Left cardiac atrium (tissue), 4 donors: ENCODE measurements at regions not wholly inside any gene's neighbourhood (a gene's known extent, or its start where the extent isn't known, plus 50 kb on each side); places are given as distances from the start of the nearest gene placed in this dataset.
A peak's percentile ranks its signal among the peaks of the same experiment; 100 is the strongest.

Source experiments
- ATAC-seq, 2 donors: fragments of 200-7000 bp; cut with Tn5 transposase; one replicate each; pipeline ENCODE4 v1.9.1; 2020; ENCODE audit warnings: mild to moderate bottlenecking in 2 of 2, moderate library complexity in 2 of 2
- DNase-seq: peaks from one replicate; pipeline ENCODE4 v3.0.0-alpha.2; 2020
- intact Hi-C, 2 donors: fragments of 100-400 bp; cut with DNase I; formaldehyde crosslinking; loops; one replicate each; pipeline versions ENCODE4 v1.14.1 to v1.15.1; 2022 to 2023
- donor health status: DM: no; HTN: yes; CAD: no.
- donor health status: DM: no; HTN: yes; CAD: no; lungs with severe emphysema.
- donor health status: DM: yes; HTN: yes; CAD: no.
- donor health status: Dilated cardiomyopathy.

DNA sequence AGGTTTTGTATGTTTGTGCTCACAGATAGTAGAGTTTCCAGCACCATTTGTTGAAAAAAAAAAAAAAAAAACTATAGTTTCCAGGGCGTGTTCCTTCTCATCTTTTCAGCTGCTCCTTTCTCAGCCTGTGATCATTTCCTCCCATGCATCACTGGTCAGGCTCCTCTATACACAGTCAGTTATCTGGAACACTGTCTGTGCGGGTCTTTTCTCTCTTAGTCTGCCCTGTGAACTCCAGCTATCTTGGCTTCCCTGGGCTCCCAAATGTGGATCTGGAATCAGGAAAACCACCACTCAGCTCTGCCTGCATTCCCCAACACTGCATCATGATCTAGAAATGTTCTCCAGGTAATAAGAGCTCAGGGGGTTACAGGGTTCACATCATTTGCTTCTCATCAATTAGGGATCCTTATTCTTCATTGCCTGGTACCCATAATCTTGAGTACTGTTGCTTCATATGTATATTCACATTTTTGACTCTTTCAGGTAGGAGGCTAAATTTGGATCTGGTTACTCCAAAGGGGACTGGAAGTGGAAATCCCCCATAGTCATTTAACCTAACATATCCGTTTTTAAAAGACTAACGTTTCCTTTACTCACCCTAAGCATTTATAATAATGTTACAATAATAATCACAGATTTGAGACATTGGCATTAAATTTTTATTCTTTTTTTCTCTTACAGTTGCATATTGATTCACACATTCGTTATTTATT is 221.8 kb upstream of the KLF3 start:
- ATAC-seq: no peak

DNA sequence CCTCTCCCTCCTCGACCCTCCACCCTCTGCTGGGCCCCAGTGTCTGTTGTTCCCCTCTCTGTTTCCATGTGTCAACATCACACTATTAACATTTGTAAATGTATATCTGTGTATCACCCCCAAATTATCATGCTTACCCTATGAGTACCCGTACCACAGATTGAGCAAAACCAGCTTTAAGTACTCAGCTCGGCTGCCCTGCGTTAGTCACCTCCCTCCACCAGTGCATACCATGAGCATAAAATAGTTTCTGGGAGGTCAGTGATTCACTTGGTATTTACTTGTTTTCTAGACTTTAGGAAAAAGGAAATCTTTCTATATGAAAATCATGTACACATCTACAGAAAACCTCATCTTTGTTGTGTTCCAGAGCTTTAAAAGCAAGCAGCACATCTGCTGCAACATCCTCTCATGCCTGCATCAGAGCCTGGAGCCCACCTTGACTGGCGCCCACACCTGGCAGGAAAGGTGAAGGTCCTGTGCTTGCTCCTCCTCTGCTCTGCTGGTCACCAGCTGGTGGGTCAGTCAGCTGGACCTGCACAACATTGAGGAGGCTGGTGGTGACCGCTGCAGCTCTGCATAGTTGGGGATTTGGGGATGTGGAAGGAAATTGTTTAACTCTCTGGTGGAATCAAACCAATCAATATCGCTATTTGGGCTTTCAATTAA is 214.4 kb upstream of the KLF3 start:
- intact Hi-C loops: no loop called here
- ATAC-seq: no peak
- no peak for DNase-seq

More for the DNA sequence above, 221.8 kb upstream of the KLF3 start:
- DNase-seq: no peak
- intact Hi-C loops: no loop called here

DNA sequence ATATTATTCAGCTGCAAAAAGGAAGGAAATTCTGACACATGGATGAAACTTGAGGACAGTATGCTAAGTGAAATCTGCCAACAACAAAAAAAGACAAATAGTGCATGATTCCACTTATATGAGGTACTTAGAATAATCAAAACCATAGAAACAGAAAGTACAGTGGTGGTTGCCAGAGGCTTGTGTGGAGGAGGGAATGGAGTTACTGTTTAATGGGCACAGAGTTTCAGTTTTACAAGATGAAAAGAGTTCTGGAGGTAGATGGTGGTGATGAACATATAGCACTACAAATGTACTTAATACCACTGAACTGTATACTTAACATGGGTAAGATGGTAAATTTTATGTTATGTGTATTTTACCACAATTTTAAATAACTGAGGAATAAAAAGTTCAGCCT is 212.0 kb upstream of the KLF3 start:
- no peak for DNase-seq
- intact Hi-C loops: no loop called here
- no peak for ATAC-seq

GRCh38 chr4:38452542-38452941 is 211.5 kb upstream of the KLF3 start:
- intact Hi-C loops: no loop called here
- DNase-seq (no peak), ATAC-seq (no peak)

DNA sequence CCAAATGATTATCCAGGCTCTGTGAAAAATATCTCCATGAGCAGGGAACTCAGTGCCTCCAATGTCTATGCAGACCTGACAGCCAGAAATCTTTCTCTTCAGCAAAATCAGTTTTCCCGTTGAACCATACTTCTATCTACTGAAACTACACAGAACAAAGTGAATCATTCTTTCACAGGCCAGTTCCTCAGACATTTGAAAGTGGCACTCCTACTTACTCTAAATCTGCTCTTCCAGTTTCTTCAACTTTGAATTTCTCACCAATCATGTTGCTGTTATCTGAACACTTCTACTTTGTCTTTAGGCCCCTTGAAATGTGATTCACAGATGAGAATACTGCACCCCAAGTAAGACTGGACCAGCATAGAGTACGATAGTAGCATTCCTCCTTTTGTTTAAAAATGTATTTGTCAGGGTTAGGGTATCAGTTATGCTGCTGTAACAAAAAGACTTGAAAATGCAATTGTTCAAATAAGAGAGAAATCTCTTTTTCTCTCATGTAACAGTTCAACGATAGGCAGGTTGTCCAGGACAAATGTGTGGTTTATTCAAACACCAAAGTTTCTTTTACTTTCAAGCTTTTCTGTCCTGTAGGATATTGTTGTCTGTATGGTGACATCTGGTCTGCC is 210.6 kb upstream of the KLF3 start:
- no peak for DNase-seq
- ATAC-seq: no peak
- intact Hi-C loops: no loop called here

DNA sequence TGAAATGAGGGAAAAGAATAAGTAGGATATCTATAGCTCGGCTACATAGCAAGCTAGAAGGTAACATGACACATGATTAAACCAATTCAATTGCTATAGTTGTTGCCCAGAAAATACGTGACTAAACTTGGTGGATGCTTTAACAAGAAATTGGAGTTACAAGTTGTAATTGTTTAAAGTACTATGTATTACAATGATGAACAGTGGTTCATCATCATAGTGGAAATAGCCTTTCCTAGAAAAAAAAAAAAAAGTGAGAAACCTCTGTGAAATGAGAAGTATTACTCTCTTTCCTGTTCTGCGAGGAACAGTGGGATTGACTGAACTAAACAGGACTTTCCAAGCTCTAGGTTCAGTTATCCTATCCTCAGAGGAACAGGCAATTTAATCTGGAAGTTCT is 209.7 kb upstream of the KLF3 start:
- no peak for DNase-seq
- no peak for ATAC-seq
- intact Hi-C loops: no loop called here

GRCh38 chr4:38455092-38455862 is 208.7 kb upstream of the KLF3 start:
- DNase-seq (no peak), ATAC-seq (no peak)
- intact Hi-C loops: no loop called here

- ATAC-seq (no peak), DNase-seq (no peak)
- intact Hi-C loops: no loop called here
Measured at GRCh38 chr4:38456096-38456495, 207.9 kb upstream of the KLF3 start.

- intact Hi-C loops: no loop called here
- no peak for ATAC-seq
- DNase-seq: no peak
Measured at GRCh38 chr4:38461342-38461741, 202.7 kb upstream of the KLF3 start.

DNA sequence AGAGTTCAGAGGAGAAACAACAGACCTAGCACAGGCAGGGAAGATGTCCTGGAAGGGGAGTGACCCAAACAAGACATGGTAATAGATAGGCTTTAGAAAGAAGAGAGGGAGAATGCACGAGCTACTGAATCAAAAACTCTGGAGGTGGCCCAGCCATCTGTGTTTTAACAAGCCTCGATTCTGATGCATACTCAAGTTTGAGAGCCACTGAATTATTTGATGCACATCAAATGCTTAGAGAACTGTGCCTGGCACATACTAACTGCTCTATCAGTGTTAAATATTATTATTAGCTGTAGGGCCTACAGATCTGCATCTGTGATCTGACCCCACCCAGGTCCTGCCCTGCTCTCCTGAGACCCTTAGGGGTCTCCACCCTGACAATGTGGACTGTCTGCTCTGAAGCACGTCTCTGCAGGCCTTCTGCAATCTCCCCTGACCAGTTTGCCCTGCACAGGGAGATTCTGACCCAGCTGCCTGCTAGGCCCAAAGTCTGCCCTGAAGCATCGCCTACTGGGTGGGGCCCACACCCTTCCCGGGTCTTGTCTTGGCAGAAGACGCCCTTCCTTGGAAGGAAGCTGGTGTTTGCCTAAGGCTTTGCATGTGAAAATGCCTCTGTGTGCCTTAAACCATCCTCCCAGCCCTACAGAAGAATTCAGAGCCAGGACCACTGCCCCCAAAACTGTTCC is 201.5 kb upstream of the KLF3 start:
- DNase-seq (peak; percentile 31), ATAC-seq (peak in 1 of 2 donors; percentile 32)
- intact Hi-C loops: no loop called here

DNA sequence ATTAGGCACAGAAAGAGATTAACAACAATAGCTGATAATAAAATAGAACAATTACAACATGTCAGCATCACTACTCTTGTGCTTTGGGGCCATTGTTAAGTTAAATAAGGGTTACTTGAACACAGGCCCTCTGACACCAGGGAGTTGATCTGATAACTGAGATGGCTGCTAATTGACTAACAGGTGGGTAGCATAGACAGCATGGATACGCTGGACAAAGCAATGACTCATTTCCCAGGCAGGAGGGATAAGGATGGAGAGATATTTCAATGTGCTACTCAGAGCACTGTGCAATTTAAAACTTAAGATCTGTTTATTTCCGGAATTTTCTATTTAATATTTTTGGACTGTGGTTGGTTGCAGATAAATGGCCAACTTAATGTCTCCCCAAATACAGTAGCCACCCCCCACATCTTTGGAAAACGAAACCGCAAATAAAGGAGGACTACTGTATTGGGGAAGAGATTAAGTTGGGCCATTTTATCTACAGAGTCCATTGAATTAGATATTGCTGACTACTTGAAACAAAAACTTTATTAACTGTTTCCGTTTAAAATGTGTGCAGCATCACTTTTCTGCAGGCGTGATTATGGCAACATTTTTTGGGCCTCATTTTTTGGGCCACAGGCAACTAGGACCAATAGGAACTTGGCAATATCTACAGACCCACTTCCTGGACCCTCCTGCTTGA is 200.6 kb upstream of the KLF3 start:
- intact Hi-C loops: no loop called here
- no peak for DNase-seq
- ATAC-seq: no peak

GRCh38 chr4:38464328-38464727 is 199.7 kb upstream of the KLF3 start:
- intact Hi-C loops: no loop called here
- DNase-seq (no peak), ATAC-seq (no peak)

- DNase-seq: no peak
- intact Hi-C loops: no loop called here
- ATAC-seq: peak in 1 of 2 donors; percentile 69
Measured at GRCh38 chr4:38466401-38466800, 197.6 kb upstream of the KLF3 start.

DNA sequence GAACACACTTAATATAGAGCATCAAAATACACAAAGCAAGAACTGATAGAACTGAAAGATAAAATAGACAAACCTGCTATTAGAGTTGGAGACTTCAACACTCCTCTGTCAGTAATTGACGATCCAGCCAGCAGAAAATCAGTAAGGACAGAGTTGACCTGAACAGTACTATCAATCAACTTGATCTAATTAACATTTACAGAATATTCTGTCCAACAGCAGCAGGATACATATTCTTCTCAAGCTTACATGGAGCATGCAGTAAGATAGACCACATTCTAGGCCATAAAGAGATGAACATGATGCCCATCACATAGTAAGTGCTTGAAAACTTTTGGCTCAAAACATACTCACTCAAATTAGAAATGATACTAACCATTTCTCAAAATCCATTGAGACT is 196.7 kb upstream of the KLF3 start:
- DNase-seq (no peak), ATAC-seq (no peak)
- intact Hi-C loops: no loop called here

GRCh38 chr4:38468339-38468866 is 195.6 kb upstream of the KLF3 start:
- intact Hi-C loops: no loop called here
- no peak for DNase-seq
- ATAC-seq: peak in 1 of 2 donors; percentile 72

GRCh38 chr4:38469410-38469809 is 194.6 kb upstream of the KLF3 start:
- ATAC-seq (no peak), DNase-seq (no peak)
- intact Hi-C loops: no loop called here

DNA sequence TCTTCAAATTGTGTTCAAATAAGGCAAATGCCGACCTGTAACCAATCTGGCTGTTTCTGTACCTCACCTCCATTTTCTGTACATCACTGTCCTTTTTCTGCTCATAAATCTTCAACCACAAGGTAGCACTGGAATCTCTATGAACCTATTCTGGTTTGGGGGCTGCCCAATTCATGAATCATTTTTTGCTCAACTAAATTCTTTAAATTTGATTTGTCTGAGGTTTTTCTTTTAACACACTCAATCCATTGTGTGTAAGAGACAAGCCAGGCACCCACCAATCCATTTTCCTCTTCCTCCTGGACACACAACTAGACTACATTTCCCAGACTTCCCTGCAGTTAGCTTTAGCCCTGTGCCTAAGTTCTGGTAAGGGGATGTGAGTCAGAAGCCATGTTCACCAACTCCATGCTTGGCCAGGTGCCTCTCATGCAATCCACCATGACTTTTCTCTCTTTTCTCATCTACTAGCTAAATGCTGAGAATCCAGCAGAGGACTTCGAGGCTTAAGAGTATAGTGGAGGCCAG is 193.2 kb upstream of the KLF3 start:
- DNase-seq (no peak), ATAC-seq (no peak)
- intact Hi-C loops: no loop called here

- ATAC-seq (no peak), DNase-seq (no peak)
- intact Hi-C loops: no loop called here
Measured at GRCh38 chr4:38482696-38483095, 181.3 kb upstream of the KLF3 start.
